Right ventricle myocardium inferior (tissue), 1 donor: ENCODE measurements at regions not wholly inside any gene's neighbourhood (a gene's known extent, or its start where the extent isn't known, plus 50 kb on each side); places are given as distances from the start of the nearest gene placed in this dataset.
A peak's percentile ranks its signal among the peaks of the same experiment; 100 is the strongest.

ENCODE experiments used
- ATAC-seq: fragments of 200-7000 bp; cut with Tn5 transposase; one replicate; pipeline ENCODE4 v1.9.1; 2020; ENCODE audit warnings: mild to moderate bottlenecking, moderate library complexity
- DNase-seq: peaks from one replicate; pipeline ENCODE4 v3.0.0; 2021; ENCODE audit errors: missing footprints
- intact Hi-C: fragments of 100-400 bp; cut with DNase I; formaldehyde crosslinking; loops from one replicate; pipeline ENCODE4 v1.11.0; 2022
- donor health status: DM: no; HTN: yes; CAD: no; lungs with severe emphysema.

- DNase-seq (no peak), ATAC-seq (peak; percentile 63)
- intact Hi-C loops: no loop called here
Observed at GRCh38 chr15:70559265-70560239, 203.8 kb downstream of the UACA start.

GRCh38 chr15:70558406-70559264 lies 204.7 kb downstream of the UACA start:
- intact Hi-C loops: no loop called here
- DNase-seq (no peak), ATAC-seq (peak; percentile 21)

GRCh38 chr15:70557521-70558258 lies 205.7 kb downstream of the UACA start:
- intact Hi-C loops: no loop called here
- DNase-seq (no peak), ATAC-seq (no peak)

- DNase-seq (no peak), ATAC-seq (no peak)
- intact Hi-C loops: no loop called here
Observed at GRCh38 chr15:70556779-70557178, 206.6 kb downstream of the UACA start.

- ATAC-seq (no peak), DNase-seq (peak; percentile 2)
- intact Hi-C loops: no loop called here
Observed at GRCh38 chr15:70556151-70556741, 207.1 kb downstream of the UACA start.

GRCh38 chr15:70555713-70556112 lies 207.6 kb downstream of the UACA start:
- DNase-seq (no peak), ATAC-seq (no peak)
- intact Hi-C loops: no loop called here

GRCh38 chr15:70547846-70548487 lies 215.4 kb downstream of the UACA start:
- no peak for DNase-seq
- intact Hi-C loops: no loop called here
- no peak for ATAC-seq

- intact Hi-C loops: no loop called here
- ATAC-seq: no peak
Observed at GRCh38 chr15:70545526-70545925, 217.8 kb downstream of the UACA start.

GRCh38 chr15:70541511-70541910 lies 221.8 kb downstream of the UACA start:
- ATAC-seq: no peak
- no peak for DNase-seq
- intact Hi-C loops: no loop called here

More at GRCh38 chr15:70545526-70545925, 217.8 kb downstream of the UACA start:
- DNase-seq: peak; percentile 4

- ATAC-seq: no peak
- intact Hi-C loops: no loop called here
- DNase-seq: peak; percentile 64
Observed at GRCh38 chr15:70539912-70540530, 223.3 kb downstream of the UACA start.

GRCh38 chr15:70539409-70539808 lies 223.9 kb downstream of the UACA start:
- ATAC-seq (no peak), DNase-seq (peak; percentile 9)
- intact Hi-C loops: no loop called here

GRCh38 chr15:70538278-70538677 lies 225.1 kb downstream of the UACA start:
- intact Hi-C loops: no loop called here
- no peak for ATAC-seq
- no peak for DNase-seq

GRCh38 chr15:70535955-70536338 lies 227.4 kb downstream of the UACA start:
- DNase-seq: peak; percentile 18
- intact Hi-C loops: no loop called here
- ATAC-seq: no peak

- DNase-seq: peak; percentile 49
- intact Hi-C loops: no loop called here
- no peak for ATAC-seq
Observed at GRCh38 chr15:70535071-70535954, 228.0 kb downstream of the UACA start.

- ATAC-seq (no peak), DNase-seq (no peak)
- intact Hi-C loops: no loop called here
Observed at GRCh38 chr15:70533931-70534742, 229.2 kb downstream of the UACA start.

GRCh38 chr15:70532531-70533186 lies 230.7 kb downstream of the UACA start:
- intact Hi-C loops: no loop called here
- ATAC-seq (no peak), DNase-seq (no peak)
